GDM1 (cell line): ENCODE measurements at regions not wholly inside any gene's neighbourhood (a gene's known extent, or its start where the extent isn't known, plus 50 kb on each side); places are given as distances from the start of the nearest gene placed in this dataset.
"Not testable (repeated sequence)": the region's sequence is repeated elsewhere in the genome, so short reads cannot be mapped to it uniquely, and the experiment has no call there.

Experiments
- DNase-seq: peaks from one replicate; lab custom pipeline; 2025; lab: John Stamatoyannopoulos, UW

- DNase-seq: no peak
These were observed 405.2 kb downstream of the ARL4A start for GRCh38 chr7:13092708-13093005.

DNA sequence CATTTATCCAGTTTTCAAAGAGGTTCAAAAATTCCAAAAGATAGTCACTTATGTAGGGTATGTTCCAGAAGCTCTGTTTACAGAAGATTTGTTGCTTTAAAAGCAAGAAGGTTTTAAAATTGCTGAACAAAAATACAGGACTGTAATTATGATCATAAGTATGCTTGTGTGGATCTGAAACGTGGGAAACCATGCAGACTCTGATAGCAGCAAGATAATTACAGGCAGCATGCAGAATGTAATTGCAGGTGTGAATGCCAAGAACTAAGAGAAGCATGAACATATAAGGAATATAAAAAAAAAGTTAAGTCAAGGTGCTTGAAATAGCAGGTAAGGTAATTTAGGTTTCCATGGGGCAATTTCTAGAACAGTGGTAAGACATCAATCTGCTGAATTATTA is 405.7 kb downstream of the ARL4A start:
- no peak for DNase-seq

GRCh38 chr7:13097499-13097898 is 410.1 kb downstream of the ARL4A start:
- DNase-seq: no peak

DNA sequence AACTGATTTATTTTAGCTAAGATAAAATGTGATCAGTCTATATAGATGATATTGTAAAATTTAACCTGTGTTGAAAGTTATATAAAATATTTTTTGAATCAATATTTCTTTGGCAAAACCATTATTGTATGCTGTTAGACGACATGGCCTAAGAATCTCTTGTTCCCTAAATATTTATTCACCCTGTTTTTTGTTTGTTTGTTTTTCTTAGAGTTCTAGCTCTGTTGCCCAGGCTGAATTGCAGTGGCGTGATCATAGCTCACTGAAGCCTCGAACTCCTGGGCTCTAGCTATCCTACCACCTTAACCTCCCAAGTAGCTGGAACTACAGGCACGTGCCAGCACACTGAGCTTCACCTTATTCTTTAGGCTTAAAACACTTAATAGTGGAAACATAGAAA is 410.7 kb downstream of the ARL4A start:
- no peak for DNase-seq

DNA sequence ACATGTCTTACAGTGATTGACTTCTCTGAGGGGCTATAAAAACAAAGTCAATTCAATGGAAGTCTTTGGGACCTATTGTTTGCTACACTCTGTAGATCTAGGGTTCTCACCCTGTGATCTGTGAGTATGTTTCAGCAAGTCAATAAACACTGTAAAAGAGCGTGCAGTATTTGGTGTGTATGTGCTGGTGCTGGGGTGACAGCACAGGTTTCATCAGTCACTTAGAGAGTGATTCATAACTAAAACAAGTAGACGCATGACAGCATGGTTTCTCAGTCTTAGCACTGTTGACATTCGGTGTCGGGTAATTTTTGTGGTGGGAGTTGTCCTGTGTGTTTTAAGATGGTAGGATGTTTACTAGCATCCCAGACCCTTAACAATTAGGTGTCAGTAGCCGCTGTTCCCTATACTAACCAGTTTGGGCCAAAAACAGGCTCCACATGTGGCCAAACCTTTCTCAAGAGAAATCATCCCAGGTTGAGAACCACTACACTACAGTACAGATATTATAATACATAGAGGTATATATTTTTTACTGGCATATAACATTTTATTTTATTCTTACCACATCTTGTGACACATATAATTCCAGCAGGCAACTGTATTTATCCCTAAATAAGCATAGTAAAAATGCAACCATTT is 411.8 kb downstream of the ARL4A start:
- no peak for DNase-seq

DNA sequence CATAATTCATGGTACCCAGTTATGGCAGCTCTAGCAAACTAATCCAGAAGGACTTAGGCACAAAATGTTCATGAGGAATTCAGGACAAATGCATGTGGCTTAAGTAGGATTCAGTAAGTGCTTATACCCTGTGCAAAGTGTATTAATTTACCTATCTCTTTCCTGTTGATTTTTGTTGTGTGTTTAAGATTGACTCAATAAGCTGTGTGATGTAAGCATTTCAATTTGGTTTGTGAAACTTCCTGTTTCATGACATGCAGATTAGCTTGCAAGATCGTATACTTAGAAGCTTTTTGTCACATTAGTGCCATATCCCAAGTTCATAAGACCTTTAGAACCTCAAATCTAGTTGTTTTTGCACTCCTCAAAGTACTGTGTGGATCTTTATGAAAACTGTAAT is 416.7 kb downstream of the ARL4A start:
- DNase-seq: no peak

GRCh38 chr7:13105209-13105608 is 417.8 kb downstream of the ARL4A start:
- DNase-seq: no peak

GRCh38 chr7:13106513-13106912 is 419.1 kb downstream of the ARL4A start:
- DNase-seq: no peak

DNA sequence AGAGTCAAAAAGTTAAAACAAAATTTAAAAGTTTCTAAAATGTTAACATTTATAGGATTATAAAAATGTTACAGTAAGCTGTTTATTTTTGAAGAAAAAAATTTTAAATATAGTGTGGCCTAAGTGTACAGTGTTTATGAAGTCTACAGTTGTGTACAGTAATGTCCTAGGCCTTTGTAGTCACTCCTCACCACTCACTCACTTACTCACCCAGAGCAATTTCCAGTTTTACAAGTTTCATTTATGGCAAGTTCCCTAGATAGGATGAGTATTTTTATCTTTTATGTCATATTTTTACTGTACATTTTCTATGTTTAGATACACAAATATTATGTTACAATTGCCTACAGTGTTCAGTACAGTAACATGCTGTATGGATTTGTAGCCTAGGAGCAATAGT is 419.9 kb downstream of the ARL4A start:
- DNase-seq: no peak

DNA sequence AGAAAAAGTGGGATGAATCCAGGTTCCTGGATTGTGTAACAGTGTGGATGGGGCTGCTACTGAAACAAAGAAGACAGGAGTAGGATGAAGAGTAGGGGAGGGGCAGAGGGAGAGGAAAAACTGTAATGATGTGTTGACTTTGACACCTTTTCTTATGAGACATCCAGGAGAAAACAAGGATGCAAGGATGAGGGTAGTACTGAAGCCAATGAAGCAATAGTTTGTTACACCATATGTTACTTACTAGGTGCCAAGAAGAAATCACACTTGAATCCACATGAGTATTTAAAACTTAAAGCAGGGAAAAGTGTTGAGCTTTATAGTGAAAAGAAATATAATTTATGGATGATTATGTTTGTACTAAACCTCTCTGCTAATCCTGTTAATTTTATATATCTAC is 420.6 kb downstream of the ARL4A start:
- DNase-seq: no peak

- no peak for DNase-seq
These were observed 421.8 kb downstream of the ARL4A start for GRCh38 chr7:13109201-13109600.

- no peak for DNase-seq
These were observed 422.7 kb downstream of the ARL4A start for GRCh38 chr7:13110107-13110506.

DNA sequence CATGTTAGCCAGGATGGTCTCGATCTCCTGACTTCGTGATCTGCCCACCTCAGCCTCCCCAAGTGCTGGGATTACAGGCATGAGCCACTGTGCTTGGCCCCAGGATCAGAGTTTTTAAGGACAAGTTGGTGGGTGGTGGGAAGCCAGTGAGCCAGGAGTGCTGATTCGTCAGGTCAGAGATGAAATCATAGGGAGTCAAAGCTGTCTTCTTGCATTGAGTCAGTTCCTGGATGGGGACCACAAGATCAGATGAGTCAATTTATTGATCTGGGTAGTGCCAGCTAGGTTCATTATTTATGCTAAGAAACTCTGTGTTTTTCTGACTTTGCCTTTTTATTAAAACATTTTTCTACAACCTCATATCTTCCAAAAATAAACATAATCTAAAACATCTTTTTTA is 423.8 kb downstream of the ARL4A start:
- DNase-seq: no peak

DNA sequence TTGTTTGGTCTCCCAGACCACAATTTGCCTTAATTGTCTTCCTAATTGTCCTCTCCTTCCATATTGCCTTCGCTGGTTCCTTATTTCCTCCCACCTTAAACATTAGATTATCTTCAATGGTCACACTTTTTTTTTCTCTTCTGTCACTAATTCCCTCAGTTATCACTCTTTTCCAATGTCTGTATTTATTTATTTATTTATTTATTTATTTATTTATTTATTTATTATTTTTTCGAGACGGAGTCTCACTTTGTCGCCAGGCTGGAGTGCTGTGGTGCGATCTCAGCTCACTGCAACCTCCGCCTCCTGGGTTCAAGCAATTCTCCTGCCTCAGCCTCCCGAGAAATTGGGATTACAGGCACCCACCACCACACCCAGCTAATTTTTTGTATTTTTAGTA is 426.8 kb downstream of the ARL4A start:
- not testable (repeated sequence) for DNase-seq

DNA sequence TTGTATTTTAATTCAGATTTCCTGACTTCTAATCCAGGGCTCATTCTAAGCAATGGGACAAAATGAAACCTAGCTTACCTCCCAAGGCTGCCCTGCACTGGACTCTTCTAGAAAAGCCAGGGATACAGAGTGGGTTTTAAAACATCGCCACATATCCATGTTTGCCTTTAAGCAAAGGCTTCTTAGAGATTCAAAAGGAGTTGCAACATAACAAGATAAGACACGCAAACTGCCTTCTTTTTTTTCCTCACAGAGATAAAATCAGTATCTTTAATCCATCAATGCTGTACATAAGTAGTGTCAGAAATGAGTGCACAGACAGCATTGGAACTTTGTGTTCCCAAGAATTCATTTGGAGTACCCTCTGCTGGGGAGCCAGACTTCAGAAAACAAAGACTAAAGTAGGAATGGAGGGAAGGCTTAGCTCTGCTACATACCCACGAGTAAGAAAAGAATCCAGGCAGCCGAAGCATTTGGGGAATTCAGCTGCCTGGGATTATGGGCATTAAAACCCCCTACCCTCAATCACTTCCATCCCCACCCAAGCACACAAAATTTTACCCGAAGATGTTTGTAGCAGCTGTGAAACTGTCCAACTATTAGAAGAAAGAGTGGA is 427.8 kb downstream of the ARL4A start:
- no peak for DNase-seq

GRCh38 chr7:13115855-13116254 is 428.4 kb downstream of the ARL4A start:
- no peak for DNase-seq

DNA sequence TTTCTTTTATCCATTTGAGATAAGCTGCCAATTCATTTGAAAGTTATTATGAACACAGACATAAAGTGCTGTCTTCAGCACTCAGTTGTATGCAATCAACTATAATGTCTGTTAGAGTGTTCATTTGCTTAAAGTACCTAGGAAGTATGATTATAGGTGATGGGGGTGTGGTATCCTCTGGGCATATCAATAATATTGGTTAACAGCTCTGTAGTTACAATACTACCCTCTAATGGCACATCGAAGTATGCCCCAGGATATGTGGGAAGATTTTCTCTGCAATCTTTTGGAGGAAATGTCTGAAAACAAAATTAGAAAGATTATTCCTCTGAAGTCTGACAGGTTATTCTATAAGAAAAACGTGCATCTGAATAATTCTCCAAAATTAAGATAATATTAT is 429.7 kb downstream of the ARL4A start:
- no peak for DNase-seq

- DNase-seq: no peak
These were observed 430.2 kb downstream of the ARL4A start for GRCh38 chr7:13117592-13117991.

GRCh38 chr7:13124629-13125028 is 437.2 kb downstream of the ARL4A start:
- DNase-seq: not testable (repeated sequence)

DNA sequence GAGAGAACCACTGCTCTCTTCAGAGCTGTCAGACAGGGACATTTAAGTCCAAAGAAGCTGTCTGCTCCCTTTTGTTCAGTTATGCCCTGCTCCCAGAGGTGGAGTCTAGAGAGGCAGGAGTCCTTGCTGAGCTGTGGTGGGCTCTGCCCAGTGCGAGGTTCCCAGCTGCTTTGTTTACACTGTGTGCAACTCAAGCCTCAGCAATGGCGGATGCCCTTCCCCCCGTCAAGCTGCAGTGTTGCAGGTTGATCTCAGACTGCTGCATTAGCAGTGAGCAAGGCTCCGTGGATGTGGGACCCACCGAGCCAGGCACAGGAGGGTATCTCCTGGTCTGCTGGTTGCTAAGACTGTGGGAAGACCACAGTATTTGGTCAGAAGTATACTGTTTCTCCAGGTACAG is 438.9 kb downstream of the ARL4A start:
- DNase-seq: no peak

DNA sequence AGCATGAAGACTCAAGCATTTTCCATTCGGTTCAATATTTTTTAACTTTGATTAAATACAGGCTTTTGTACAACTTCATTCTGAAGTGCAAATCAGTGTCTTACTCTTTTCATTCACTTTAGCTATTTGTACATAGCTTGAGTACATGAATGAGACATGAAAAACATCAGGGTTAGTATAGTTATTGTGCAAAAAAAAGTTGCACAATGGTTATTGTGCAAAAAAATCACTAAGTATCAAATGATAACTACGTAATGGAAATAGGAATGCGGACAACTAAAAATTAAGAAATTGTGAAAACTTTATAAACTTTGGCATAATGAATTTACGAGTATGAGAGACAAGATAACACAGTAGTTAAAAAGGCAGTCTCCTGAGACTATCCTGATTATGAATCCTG is 442.9 kb downstream of the ARL4A start:
- no peak for DNase-seq

DNA sequence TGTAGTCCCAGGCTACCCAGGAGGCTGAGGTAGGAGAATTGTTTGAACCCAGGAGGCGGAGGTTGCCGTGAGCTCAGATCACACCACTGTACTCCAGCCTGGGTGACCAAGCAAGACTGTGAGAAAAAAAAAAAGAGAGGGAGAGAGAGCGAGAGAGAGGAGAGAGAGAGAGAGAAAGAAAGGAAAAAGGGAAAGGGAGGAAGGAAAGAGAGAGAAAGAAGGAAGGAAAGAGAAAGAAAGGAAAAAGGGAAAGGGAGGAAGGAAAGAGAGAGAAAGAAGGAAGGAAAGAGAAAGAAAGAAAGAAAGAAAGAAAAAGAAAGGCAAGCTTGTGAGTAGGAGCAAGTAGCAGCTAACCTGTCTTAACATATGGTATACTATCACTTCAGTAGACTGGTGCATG is 443.5 kb downstream of the ARL4A start:
- DNase-seq: not testable (repeated sequence)

GRCh38 chr7:13132314-13132713 is 444.9 kb downstream of the ARL4A start:
- no peak for DNase-seq

DNA sequence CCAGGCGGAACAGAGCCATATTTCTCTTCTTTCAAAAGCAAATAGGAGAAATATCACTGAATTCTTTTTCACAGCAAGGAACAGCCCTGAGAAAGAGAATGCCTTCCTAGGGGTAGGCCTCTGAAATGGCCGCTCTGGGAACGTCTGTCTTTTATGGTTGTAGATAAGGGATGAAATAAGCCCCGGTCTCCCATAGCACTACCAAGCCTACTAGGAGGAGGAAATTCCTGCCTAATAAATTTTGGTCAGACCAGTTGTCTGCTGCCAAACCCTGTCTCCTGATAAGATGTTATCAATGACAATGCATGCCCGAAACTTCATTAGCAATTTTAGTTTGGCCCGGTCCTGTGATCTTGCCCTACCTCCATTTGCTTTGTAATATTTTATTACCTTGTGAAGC is 448.9 kb downstream of the ARL4A start:
- not testable (repeated sequence) for DNase-seq
